ENCODE measurements at regions not wholly inside any gene's neighbourhood (a gene's known extent, or its start where the extent isn't known, plus 50 kb on each side); places are given as distances from the start of the nearest gene placed in this dataset.

- Mint-ChIP-seq H3K4me3 (no peak overlapping the region), H3K4me1 (no peaks in the 10 kb centered on the region), H3K27me3 (ENCODE audit: low read depth) (no peaks in the 10 kb centered on the region), H3K27ac (no peak overlapping the region), H3K36me3 (no peaks in the 10 kb centered on the region), H3K9me3 (no peaks in the 10 kb centered on the region)
- DNase-seq (ENCODE audit: low spot score in 2 of 2, unreplicated experiment in 2 of 2) = no peak
- TF ChIP-seq CTCF (IDR thresholded peaks at IDR 0.05; ENCODE audit: unreplicated experiment) = no peak
These were observed 1511.2 kb upstream of the ZEB2 start for GRCh38 chr2:146031158-146031557.

- H3K36me3 Mint-ChIP-seq = no peaks in the 10 kb centered on the region
- H3K4me1 Mint-ChIP-seq = no peaks in the 10 kb centered on the region
- H3K4me3 Mint-ChIP-seq = no peak overlapping the region
- H3K27me3 Mint-ChIP-seq (ENCODE audit: low read depth) = no peaks in the 10 kb centered on the region
- no peak overlapping the region for H3K27ac Mint-ChIP-seq
- DNase-seq (ENCODE audit: low spot score in 2 of 2, unreplicated experiment in 2 of 2) = no peak
- no peak for TF ChIP-seq CTCF (IDR thresholded peaks at IDR 0.05; ENCODE audit: unreplicated experiment)
- H3K9me3 Mint-ChIP-seq = no peaks in the 10 kb centered on the region
These were observed 1507.2 kb upstream of the ZEB2 start for GRCh38 chr2:146027156-146027555.

- Mint-ChIP-seq H3K4me1 (no peaks in the 10 kb centered on the region), H3K36me3 (no peaks in the 10 kb centered on the region), H3K27ac (no peak overlapping the region), H3K9me3 (no peaks in the 10 kb centered on the region), H3K27me3 (ENCODE audit: low read depth) (no peaks in the 10 kb centered on the region), H3K4me3 (no peak overlapping the region)
- no peak for TF ChIP-seq CTCF (IDR thresholded peaks at IDR 0.05; ENCODE audit: unreplicated experiment)
- DNase-seq (ENCODE audit: low spot score in 2 of 2, unreplicated experiment in 2 of 2) = no peak
These were observed 1505.6 kb upstream of the ZEB2 start for GRCh38 chr2:146025519-146025918.

GRCh38 chr2:146024212-146024743, 1504.4 kb upstream of the ZEB2 start:
- Mint-ChIP-seq H3K4me1 (no peaks in the 10 kb centered on the region), H3K4me3 (no peak overlapping the region), H3K27ac (no peak overlapping the region), H3K27me3 (ENCODE audit: low read depth) (no peaks in the 10 kb centered on the region), H3K36me3 (no peaks in the 10 kb centered on the region), H3K9me3 (no peaks in the 10 kb centered on the region)
- TF ChIP-seq CTCF (IDR thresholded peaks at IDR 0.05; ENCODE audit: unreplicated experiment) = no peak
- DNase-seq (ENCODE audit: low spot score in 2 of 2, unreplicated experiment in 2 of 2) = no peak

- H3K27me3 Mint-ChIP-seq (ENCODE audit: low read depth) = no peaks in the 10 kb centered on the region
- no peak for TF ChIP-seq CTCF (IDR thresholded peaks at IDR 0.05; ENCODE audit: unreplicated experiment)
- H3K27ac Mint-ChIP-seq = no peak overlapping the region
- H3K9me3 Mint-ChIP-seq = peaks cover 5% of the 10 kb centered on the region
- H3K4me3 Mint-ChIP-seq = no peak overlapping the region
- DNase-seq (ENCODE audit: low spot score in 2 of 2, unreplicated experiment in 2 of 2) = no peak
- peaks cover 2% of the 10 kb centered on the region for H3K4me1 Mint-ChIP-seq
- H3K36me3 Mint-ChIP-seq = no peaks in the 10 kb centered on the region
These were observed 1484.5 kb upstream of the ZEB2 start for GRCh38 chr2:146004462-146004861.

GRCh38 chr2:146003337-146003736, 1483.4 kb upstream of the ZEB2 start:
- Mint-ChIP-seq H3K9me3 (peaks cover 13% of the 10 kb centered on the region), H3K4me1 (peaks cover 2% of the 10 kb centered on the region), H3K27ac (no peak overlapping the region), H3K4me3 (no peak overlapping the region), H3K27me3 (ENCODE audit: low read depth) (no peaks in the 10 kb centered on the region), H3K36me3 (no peaks in the 10 kb centered on the region)
- no peak for TF ChIP-seq CTCF (IDR thresholded peaks at IDR 0.05; ENCODE audit: unreplicated experiment)
- DNase-seq (ENCODE audit: low spot score in 2 of 2, unreplicated experiment in 2 of 2) = no peak

Measured in mesothelial cell of epicardium (in vitro differentiated cells).